ENCODE measurements at regions not wholly inside any gene's neighbourhood (a gene's known extent, or its start where the extent isn't known, plus 50 kb on each side); places are given as distances from the start of the nearest gene placed in this dataset.
A peak's percentile ranks its signal among the peaks of the same experiment; 100 is the strongest.

- TF ChIP-seq EZH2 (IDR thresholded peaks at IDR 0.05; ENCODE audit: insufficient read depth, poor library complexity, severe bottlenecking) = no peak
- TF ChIP-seq EZH2phosphoT487 (IDR thresholded peaks at IDR 0.05; ENCODE audit: insufficient read depth, low read depth) = no peak
- in situ Hi-C loops (cut with MboI) = no loop called here
- Histone ChIP-seq H3F3A (ENCODE audit: insufficient read depth) (no peaks in the 10 kb centered on the region), H4K20me1 (ENCODE audit: insufficient read depth) (no peaks in the 10 kb centered on the region), H3K27ac (no peak overlapping the region), H3K27me3 (replicated peaks; ENCODE audit: insufficient read depth) (no peaks in the 10 kb centered on the region; the same call in 1 of the 2 replicates), H3K79me2 (ENCODE audit: insufficient read depth) (no peaks in the 10 kb centered on the region), H3K9me3 (ENCODE audit: low read depth) (no peaks in the 10 kb centered on the region), H3K9me2 (ENCODE audit: insufficient read depth) (no peaks in the 10 kb centered on the region), H3K4me2 (ENCODE audit: unreplicated experiment) (no peak overlapping the region), H3K9ac (no peak overlapping the region), H3K4me1 (ENCODE audit: insufficient read depth) (no peaks in the 10 kb centered on the region), H3K4me3 (no peak overlapping the region), H2AFZ (no peak overlapping the region), H3K36me3 (ENCODE audit: low read depth) (no peaks in the 10 kb centered on the region)
- DNase-seq = no peak
- 11 to 29% methylated on average over 1 of the region's 1 CpG for WGBS, 2 experiments (ENCODE audit: low coverage in 1 of 2, low lambda C conversion rate in 2 of 2, missing lambda C conversion rate in 2 of 2)
These were observed 612.7 kb downstream of the EPHA4 start for GRCh38 chr2:220959391-220959802.

- 57 to 62% methylated on average over 2 of the region's 2 CpGs for WGBS, 2 experiments (ENCODE audit: low coverage in 1 of 2, low lambda C conversion rate in 2 of 2, missing lambda C conversion rate in 2 of 2)
These were observed 610.8 kb downstream of the EPHA4 start for GRCh38 chr2:220961143-220961860.

GRCh38 chr2:220962556-220962955 is 609.5 kb downstream of the EPHA4 start:
- Histone ChIP-seq H3K4me3 (no peak overlapping the region), H3K4me1 (ENCODE audit: insufficient read depth) (peaks cover 9% of the 10 kb centered on the region), H3K36me3 (ENCODE audit: low read depth) (no peaks in the 10 kb centered on the region), H2AFZ (no peak overlapping the region), H3F3A (ENCODE audit: insufficient read depth) (no peaks in the 10 kb centered on the region), H3K79me2 (ENCODE audit: insufficient read depth) (no peaks in the 10 kb centered on the region), H4K20me1 (ENCODE audit: insufficient read depth) (no peaks in the 10 kb centered on the region), H3K9me3 (ENCODE audit: low read depth) (no peaks in the 10 kb centered on the region), H3K27ac (no peak overlapping the region), H3K27me3 (replicated peaks; ENCODE audit: insufficient read depth) (0 out of 2 replicates have a peak, but pooled peaks cover 5% of the 10 kb centered on the region), H3K9me2 (ENCODE audit: insufficient read depth) (no peaks in the 10 kb centered on the region), H3K9ac (no peak overlapping the region), H3K4me2 (ENCODE audit: unreplicated experiment) (no peak overlapping the region)
- 51 to 71% methylated on average over 2 of the region's 2 CpGs for WGBS, 2 experiments (ENCODE audit: low coverage in 1 of 2, low lambda C conversion rate in 2 of 2, missing lambda C conversion rate in 2 of 2)
- no peak for DNase-seq
- in situ Hi-C loops (cut with MboI) = no loop called here
- TF ChIP-seq EZH2 (IDR thresholded peaks at IDR 0.05; ENCODE audit: insufficient read depth, poor library complexity, severe bottlenecking) (no peak), EZH2phosphoT487 (IDR thresholded peaks at IDR 0.05; ENCODE audit: insufficient read depth, low read depth) (no peak)

More at GRCh38 chr2:220961143-220961860, 610.8 kb downstream of the EPHA4 start:
- Histone ChIP-seq H3K4me1 (ENCODE audit: insufficient read depth) (peaks cover under 1% of the 10 kb centered on the region; the same call in 1 of the 2 replicates), H3K79me2 (ENCODE audit: insufficient read depth) (no peaks in the 10 kb centered on the region), H3K36me3 (ENCODE audit: low read depth) (no peaks in the 10 kb centered on the region), H3K27ac (no peak overlapping the region), H2AFZ (no peak overlapping the region), H4K20me1 (ENCODE audit: insufficient read depth) (no peaks in the 10 kb centered on the region), H3K4me3 (no peak overlapping the region), H3K4me2 (ENCODE audit: unreplicated experiment) (no peak overlapping the region), H3K9me2 (ENCODE audit: insufficient read depth) (no peaks in the 10 kb centered on the region), H3K9me3 (ENCODE audit: low read depth) (no peaks in the 10 kb centered on the region), H3K9ac (no peak overlapping the region), H3K27me3 (replicated peaks; ENCODE audit: insufficient read depth) (peaks cover 5% of the 10 kb centered on the region; the same call in 1 of the 2 replicates), H3F3A (ENCODE audit: insufficient read depth) (no peaks in the 10 kb centered on the region)
- in situ Hi-C loops (cut with MboI) = no loop called here
- peak; percentile 8 for DNase-seq
- TF ChIP-seq EZH2phosphoT487 (IDR thresholded peaks at IDR 0.05; ENCODE audit: insufficient read depth, low read depth) (no peak), EZH2 (IDR thresholded peaks at IDR 0.05; ENCODE audit: insufficient read depth, poor library complexity, severe bottlenecking) (no peak)

- Histone ChIP-seq H3K9me2 (ENCODE audit: insufficient read depth) (no peaks in the 10 kb centered on the region), H4K20me1 (ENCODE audit: insufficient read depth) (no peaks in the 10 kb centered on the region), H3K27me3 (replicated peaks; ENCODE audit: insufficient read depth) (0 out of 2 replicates have a peak, but pooled peaks cover 5% of the 10 kb centered on the region), H3K27ac (no peak overlapping the region), H3K9me3 (ENCODE audit: low read depth) (no peaks in the 10 kb centered on the region), H2AFZ (no peak overlapping the region), H3F3A (ENCODE audit: insufficient read depth) (no peaks in the 10 kb centered on the region), H3K4me2 (ENCODE audit: unreplicated experiment) (no peak overlapping the region), H3K4me3 (no peak overlapping the region), H3K4me1 (ENCODE audit: insufficient read depth) (peaks cover 9% of the 10 kb centered on the region), H3K9ac (no peak overlapping the region), H3K79me2 (ENCODE audit: insufficient read depth) (no peaks in the 10 kb centered on the region), H3K36me3 (ENCODE audit: low read depth) (no peaks in the 10 kb centered on the region)
- DNase-seq = no peak
- TF ChIP-seq EZH2phosphoT487 (IDR thresholded peaks at IDR 0.05; ENCODE audit: insufficient read depth, low read depth) = no peak
- TF ChIP-seq EZH2 (IDR thresholded peaks at IDR 0.05; ENCODE audit: insufficient read depth, poor library complexity, severe bottlenecking) = no peak
- in situ Hi-C loops (cut with MboI) = no loop called here
These were observed 609.0 kb downstream of the EPHA4 start for GRCh38 chr2:220963076-220963475.
